ENCODE measurements at regions not wholly inside any gene's neighbourhood (a gene's known extent, or its start where the extent isn't known, plus 50 kb on each side); places are given as distances from the start of the nearest gene placed in this dataset.

- no peaks in the 10 kb centered on the region for H3K9me3 ChIP-seq
- H3K36me3 ChIP-seq (replicated peaks in 1 of 2; ENCODE audit: insufficient read depth in 1 of 2, low read depth in 2 of 2): no peaks in the 10 kb centered on the region
- no peaks in the 10 kb centered on the region for H3K27me3 ChIP-seq
- intact Hi-C loops (cut with DNase I): no loop called here
- ATAC-seq (peak; percentile 81), DNase-seq (peak; percentile 32 to 67 (median 52))
- TF ChIP-seq POLR2A (IDR thresholded peaks at IDR 0.05): no peak
- TF ChIP-seq, protein P1, sequence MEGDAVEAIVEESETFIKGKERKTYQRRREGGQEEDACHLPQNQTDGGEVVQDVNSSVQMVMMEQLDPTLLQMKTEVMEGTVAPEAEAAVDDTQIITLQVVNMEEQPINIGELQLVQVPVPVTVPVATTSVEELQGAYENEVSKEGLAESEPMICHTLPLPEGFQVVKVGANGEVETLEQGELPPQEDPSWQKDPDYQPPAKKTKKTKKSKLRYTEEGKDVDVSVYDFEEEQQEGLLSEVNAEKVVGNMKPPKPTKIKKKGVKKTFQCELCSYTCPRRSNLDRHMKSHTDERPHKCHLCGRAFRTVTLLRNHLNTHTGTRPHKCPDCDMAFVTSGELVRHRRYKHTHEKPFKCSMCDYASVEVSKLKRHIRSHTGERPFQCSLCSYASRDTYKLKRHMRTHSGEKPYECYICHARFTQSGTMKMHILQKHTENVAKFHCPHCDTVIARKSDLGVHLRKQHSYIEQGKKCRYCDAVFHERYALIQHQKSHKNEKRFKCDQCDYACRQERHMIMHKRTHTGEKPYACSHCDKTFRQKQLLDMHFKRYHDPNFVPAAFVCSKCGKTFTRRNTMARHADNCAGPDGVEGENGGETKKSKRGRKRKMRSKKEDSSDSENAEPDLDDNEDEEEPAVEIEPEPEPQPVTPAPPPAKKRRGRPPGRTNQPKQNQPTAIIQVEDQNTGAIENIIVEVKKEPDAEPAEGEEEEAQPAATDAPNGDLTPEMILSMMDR (IDR thresholded peaks at IDR 0.05): no peak
- 31 to 36% methylated on average over 1 of the region's 1 CpG for WGBS, 2 donors
- no peak overlapping the region for H3K4me3 ChIP-seq
- H3K4me1 ChIP-seq: peaks cover 49% of the 10 kb centered on the region
- H3K27ac ChIP-seq: peak overlapping the region in 1 of 4 donors; percentile 18
Measured at GRCh38 chr5:61596265-61596664, 264.2 kb downstream of the ZSWIM6 start.

GRCh38 chr5:61597684-61598083, 265.6 kb downstream of the ZSWIM6 start:
- no peak for ATAC-seq
- intact Hi-C loops (cut with DNase I): no loop called here
- Histone ChIP-seq H3K36me3 (replicated peaks in 1 of 2; ENCODE audit: insufficient read depth in 1 of 2, low read depth in 2 of 2) (no peaks in the 10 kb centered on the region), H3K27ac (no peak overlapping the region), H3K9me3 (no peaks in the 10 kb centered on the region), H3K4me3 (no peak overlapping the region), H3K4me1 (peaks cover 56% of the 10 kb centered on the region), H3K27me3 (no peaks in the 10 kb centered on the region)
- DNase-seq: no peak
- TF ChIP-seq POLR2A (IDR thresholded peaks at IDR 0.05): no peak
- TF ChIP-seq, protein P1 (IDR thresholded peaks at IDR 0.05): no peak

- peaks cover 60% of the 10 kb centered on the region for H3K4me1 ChIP-seq
- 30 to 37% methylated on average over 3 of the region's 3 CpGs for WGBS, 2 donors
- no peaks in the 10 kb centered on the region for H3K27me3 ChIP-seq
- no peaks in the 10 kb centered on the region for H3K36me3 ChIP-seq (replicated peaks in 1 of 2; ENCODE audit: insufficient read depth in 1 of 2, low read depth in 2 of 2)
- no peaks in the 10 kb centered on the region for H3K9me3 ChIP-seq
- TF ChIP-seq, protein P1 (IDR thresholded peaks at IDR 0.05): no peak
- TF ChIP-seq POLR2A (IDR thresholded peaks at IDR 0.05): no peak
- ATAC-seq (no peak), DNase-seq (peak in 2 of 4 donors; percentile 27 to 55)
- H3K4me3 ChIP-seq: no peak overlapping the region
- no peak overlapping the region for H3K27ac ChIP-seq
- intact Hi-C loops (cut with DNase I): no loop called here
Measured at GRCh38 chr5:61598126-61598525, 266.1 kb downstream of the ZSWIM6 start.

GRCh38 chr5:61599370-61600122, 267.5 kb downstream of the ZSWIM6 start:
- intact Hi-C loops (cut with DNase I): no loop called here
- peak; percentile 41 for ATAC-seq
- no peak overlapping the region for H3K4me3 ChIP-seq
- H3K27ac ChIP-seq: peak overlapping the region in 3 of 4 donors; percentile 8 to 31 (median 27)
- no peak for TF ChIP-seq POLR2A (IDR thresholded peaks at IDR 0.05)
- TF ChIP-seq, protein P1 (IDR thresholded peaks at IDR 0.05): no peak
- no peaks in the 10 kb centered on the region for H3K36me3 ChIP-seq (replicated peaks in 1 of 2; ENCODE audit: insufficient read depth in 1 of 2, low read depth in 2 of 2)
- DNase-seq: peak in 2 of 4 donors; percentile 25 to 27
- no peaks in the 10 kb centered on the region for H3K9me3 ChIP-seq
- peaks cover 57% of the 10 kb centered on the region for H3K4me1 ChIP-seq
- no peaks in the 10 kb centered on the region for H3K27me3 ChIP-seq
- 33 to 36% methylated on average over 5 of the region's 5 CpGs for whole genome bisulfite sequencing, 2 donors

DNA sequence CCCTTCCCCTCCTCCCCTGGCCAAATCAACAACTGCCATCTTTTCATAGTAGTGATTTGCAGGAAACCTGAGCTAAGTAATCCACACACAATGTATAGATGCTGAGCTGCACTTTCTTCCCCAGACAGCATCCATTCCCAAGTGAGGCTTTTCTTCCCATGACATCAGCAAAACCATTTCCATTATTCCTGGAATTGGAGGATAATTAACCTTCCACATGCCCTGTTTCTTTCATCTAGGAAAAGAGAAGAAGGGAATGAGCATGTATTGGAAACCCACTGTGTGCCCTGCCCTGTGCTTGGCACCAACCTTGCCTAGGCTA, 268.0 kb downstream of the ZSWIM6 start:
- no peak overlapping the region for H3K4me3 ChIP-seq
- DNase-seq: no peak
- intact Hi-C loops (cut with DNase I): no loop called here

More for the DNA sequence above, 268.0 kb downstream of the ZSWIM6 start:
- Histone ChIP-seq H3K36me3 (replicated peaks in 1 of 2; ENCODE audit: insufficient read depth in 1 of 2, low read depth in 2 of 2) (no peaks in the 10 kb centered on the region), H3K27me3 (no peaks in the 10 kb centered on the region), H3K4me1 (peaks cover 52% of the 10 kb centered on the region), H3K27ac (no peak overlapping the region), H3K9me3 (no peaks in the 10 kb centered on the region)
- ATAC-seq: no peak
- TF ChIP-seq, protein P1 (IDR thresholded peaks at IDR 0.05): no peak
- no peak for TF ChIP-seq POLR2A (IDR thresholded peaks at IDR 0.05)

Measured in body of pancreas (tissue), 4 donors.